Nephron progenitor cell (in vitro differentiated cells): ENCODE measurements at regions not wholly inside any gene's neighbourhood (a gene's known extent, or its start where the extent isn't known, plus 50 kb on each side); places are given as distances from the start of the nearest gene placed in this dataset.

Experiments
- DNase-seq: peaks from one replicate; pipeline ENCODE4 v3.0.0; 2021
- H3K27ac Mint-ChIP-seq: 2 replicates; pipeline ENCODE4 v1.8.0; 2021; ENCODE audit warnings: mild to moderate bottlenecking, moderate library complexity, mixed read lengths
- H3K27me3 Mint-ChIP-seq: 2 replicates; pipeline ENCODE4 v1.8.0; 2021; ENCODE audit warnings: mild to moderate bottlenecking, low read depth, mixed read lengths; ENCODE audit not compliant: poor library complexity
- H3K36me3 Mint-ChIP-seq: 2 replicates; pipeline ENCODE4 v1.8.0; 2021; ENCODE audit warnings: low read depth, mixed read lengths
- H3K4me1 Mint-ChIP-seq: 2 replicates; pipeline ENCODE4 v1.8.0; 2021; ENCODE audit warnings: mixed read lengths
- H3K4me3 Mint-ChIP-seq: 2 replicates; pipeline ENCODE4 v1.8.0; 2021; ENCODE audit warnings: mild to moderate bottlenecking, moderate library complexity, mixed read lengths
- H3K9me3 Mint-ChIP-seq: 2 replicates; pipeline ENCODE4 v1.8.0; 2021; ENCODE audit warnings: mild to moderate bottlenecking, moderate library complexity, mixed read lengths
- TF ChIP-seq, protein P1 (sequence below): fragments of 200-600 bp; sonication (generic); IDR thresholded peaks from 2 replicates; pipeline ENCODE4 v1.5.0; 2021; ENCODE audit warnings: antibody characterized with exemption

DNA sequence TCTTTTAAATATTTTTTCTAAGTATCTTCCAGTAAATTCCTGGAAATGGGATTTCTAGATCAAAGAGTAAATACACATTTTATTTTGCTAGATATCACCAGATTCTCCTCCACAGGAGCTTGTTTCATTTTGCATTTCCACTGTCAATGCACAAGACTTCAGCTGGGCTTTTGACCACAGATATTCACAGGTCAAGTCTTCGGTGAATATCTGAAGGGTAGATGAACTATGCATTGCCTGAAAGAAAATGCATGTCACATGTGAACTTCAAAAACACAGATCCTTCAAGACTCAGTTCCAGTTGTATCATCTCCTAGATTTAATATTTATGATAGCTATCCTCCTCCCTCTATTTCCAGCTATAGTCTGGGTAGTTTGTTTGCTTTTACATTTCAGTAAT, 963.6 kb upstream of the GOT2 start:
- no peak for DNase-seq
- Mint-ChIP-seq H3K27ac (no peak overlapping the region), H3K27me3 (no peaks in the 10 kb centered on the region), H3K9me3 (peaks cover 5% of the 10 kb centered on the region), H3K4me3 (no peak overlapping the region), H3K36me3 (no peaks in the 10 kb centered on the region), H3K4me1 (no peaks in the 10 kb centered on the region)
- TF ChIP-seq, protein P1, sequence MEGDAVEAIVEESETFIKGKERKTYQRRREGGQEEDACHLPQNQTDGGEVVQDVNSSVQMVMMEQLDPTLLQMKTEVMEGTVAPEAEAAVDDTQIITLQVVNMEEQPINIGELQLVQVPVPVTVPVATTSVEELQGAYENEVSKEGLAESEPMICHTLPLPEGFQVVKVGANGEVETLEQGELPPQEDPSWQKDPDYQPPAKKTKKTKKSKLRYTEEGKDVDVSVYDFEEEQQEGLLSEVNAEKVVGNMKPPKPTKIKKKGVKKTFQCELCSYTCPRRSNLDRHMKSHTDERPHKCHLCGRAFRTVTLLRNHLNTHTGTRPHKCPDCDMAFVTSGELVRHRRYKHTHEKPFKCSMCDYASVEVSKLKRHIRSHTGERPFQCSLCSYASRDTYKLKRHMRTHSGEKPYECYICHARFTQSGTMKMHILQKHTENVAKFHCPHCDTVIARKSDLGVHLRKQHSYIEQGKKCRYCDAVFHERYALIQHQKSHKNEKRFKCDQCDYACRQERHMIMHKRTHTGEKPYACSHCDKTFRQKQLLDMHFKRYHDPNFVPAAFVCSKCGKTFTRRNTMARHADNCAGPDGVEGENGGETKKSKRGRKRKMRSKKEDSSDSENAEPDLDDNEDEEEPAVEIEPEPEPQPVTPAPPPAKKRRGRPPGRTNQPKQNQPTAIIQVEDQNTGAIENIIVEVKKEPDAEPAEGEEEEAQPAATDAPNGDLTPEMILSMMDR, result no peak

DNA sequence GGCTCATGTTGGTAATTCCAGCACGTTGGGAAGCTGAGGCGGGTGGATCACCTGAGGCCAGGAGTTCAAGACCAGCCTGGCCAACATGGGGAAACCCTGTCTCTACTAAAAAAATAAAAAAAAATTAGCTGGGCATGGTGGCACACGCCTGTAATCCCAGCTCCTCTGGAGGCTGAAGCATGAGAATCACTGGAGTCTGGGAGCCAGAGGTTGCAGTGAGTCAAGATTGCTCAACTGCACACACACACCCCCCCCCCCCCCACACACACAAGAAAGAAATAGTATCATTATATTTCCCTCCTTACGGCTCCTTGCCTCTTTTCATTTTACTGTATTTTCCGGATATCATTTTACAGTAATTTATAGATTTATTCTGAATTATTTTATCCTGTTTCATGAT, 963.1 kb upstream of the GOT2 start:
- Mint-ChIP-seq H3K9me3 (peaks cover 5% of the 10 kb centered on the region), H3K27me3 (no peaks in the 10 kb centered on the region), H3K36me3 (no peaks in the 10 kb centered on the region), H3K4me1 (no peaks in the 10 kb centered on the region), H3K4me3 (no peak overlapping the region), H3K27ac (no peak overlapping the region)
- no peak for DNase-seq
- TF ChIP-seq, protein P1, result no peak

- no peak for DNase-seq
- Mint-ChIP-seq H3K27me3 (no peaks in the 10 kb centered on the region), H3K36me3 (no peaks in the 10 kb centered on the region), H3K4me1 (no peaks in the 10 kb centered on the region), H3K27ac (no peak overlapping the region), H3K4me3 (no peak overlapping the region), H3K9me3 (peaks cover 5% of the 10 kb centered on the region)
- TF ChIP-seq, protein P1, result no peak
Observed at GRCh38 chr16:59696495-59696894, 962.4 kb upstream of the GOT2 start.

GRCh38 chr16:59690216-59690615, 956.1 kb upstream of the GOT2 start:
- H3K4me1 Mint-ChIP-seq, result no peaks in the 10 kb centered on the region
- no peak overlapping the region for H3K4me3 Mint-ChIP-seq
- peaks cover 6% of the 10 kb centered on the region for H3K27me3 Mint-ChIP-seq
- TF ChIP-seq, protein P1, result no peak
- peaks cover 26% of the 10 kb centered on the region for H3K9me3 Mint-ChIP-seq
- no peak for DNase-seq
- H3K36me3 Mint-ChIP-seq, result peaks cover 5% of the 10 kb centered on the region
- no peak overlapping the region for H3K27ac Mint-ChIP-seq

GRCh38 chr16:59688006-59688405, 953.9 kb upstream of the GOT2 start:
- Mint-ChIP-seq H3K4me1 (no peaks in the 10 kb centered on the region), H3K36me3 (peaks cover 5% of the 10 kb centered on the region), H3K27ac (no peak overlapping the region), H3K27me3 (peaks cover 6% of the 10 kb centered on the region), H3K9me3 (peaks cover 26% of the 10 kb centered on the region), H3K4me3 (no peak overlapping the region)
- TF ChIP-seq, protein P1, result no peak
- no peak for DNase-seq

- Mint-ChIP-seq H3K4me1 (no peaks in the 10 kb centered on the region), H3K27ac (no peak overlapping the region), H3K9me3 (peaks cover 26% of the 10 kb centered on the region), H3K4me3 (no peak overlapping the region), H3K27me3 (peaks cover 6% of the 10 kb centered on the region), H3K36me3 (peaks cover 5% of the 10 kb centered on the region)
- TF ChIP-seq, protein P1, result no peak
- no peak for DNase-seq
Observed at GRCh38 chr16:59686405-59686804, 952.3 kb upstream of the GOT2 start.
